HEK293 (cell line): ENCODE measurements at regions not wholly inside any gene's neighbourhood (a gene's known extent, or its start where the extent isn't known, plus 50 kb on each side); places are given as distances from the start of the nearest gene placed in this dataset.

ENCODE experiments used
- CTCF ChIA-PET: fragments of 350-600 bp; formaldehyde crosslinking; extraction: SDS; loops from one replicate; lab custom pipeline; 2021; ENCODE audit warnings: antibody characterized with exemption; lab: Yijun Ruan, JAX
- POLR2A ChIA-PET: fragments of 300-600 bp; formaldehyde crosslinking; extraction: SDS; loops from one replicate; lab custom pipeline; 2020; ENCODE audit warnings: antibody characterized with exemption, inconsistent platforms; lab: Yijun Ruan, JAX
- H3K27ac ChIP-seq: fragments of 200-500 bp; sonication (Bioruptor generic); 2 replicates; pipeline ENCODE4 v1.5.1; 2014; ENCODE audit warnings: low read depth, low read length, control low read depth, inconsistent platforms; ENCODE audit errors: extremely low read depth
- H3K36me3 ChIP-seq, 2 experiments: fragments of 200-500 bp in 1 of 2; sonication (Bioruptor generic) in 1 of 2; 1 replicate in 1 of 2; 2 replicates in 1 of 2; pipeline ENCODE4 v1.5.1; 2014 to 2017; ENCODE audit warnings: inconsistent platforms in 2 of 2, low read length in 2 of 2; ENCODE audit not compliant: control insufficient read depth in 2 of 2, insufficient read depth in 1 of 2
- H3K4me1 ChIP-seq: fragments of 200-500 bp; sonication (Bioruptor generic); 2 replicates; pipeline ENCODE4 v1.5.1; 2014; ENCODE audit warnings: mild to moderate bottlenecking, low read length, inconsistent platforms; ENCODE audit not compliant: control insufficient read depth, insufficient read depth
- H3K4me3 ChIP-seq: 2 replicates; pipeline ENCODE4 v1.5.1; 2011; ENCODE audit warnings: low read depth, mild to moderate bottlenecking, control low read depth, low read length, moderate library complexity
- H3K9me3 ChIP-seq: fragments of 200-500 bp; sonication (Bioruptor generic); 2 replicates; pipeline ENCODE4 v1.5.1; 2014; ENCODE audit warnings: low read depth, low read length, inconsistent platforms; ENCODE audit not compliant: control insufficient read depth, insufficient read depth
- BCL11A ChIP-seq: fragments of 450-650 bp; formaldehyde crosslinking; IDR thresholded peaks from 2 replicates; pipeline ENCODE4 v1.5.1; 2016; ENCODE audit warnings: low read depth, missing biosample characterization, missing genetic modification characterization
- HOXC10 ChIP-seq: sonication (generic); formaldehyde crosslinking; IDR thresholded peaks from 2 replicates; pipeline ENCODE4 v1.8.1; 2023; ENCODE audit warnings: mild to moderate bottlenecking, missing genetic modification reagents
- KLF9 ChIP-seq: fragments of 450-650 bp; formaldehyde crosslinking; IDR thresholded peaks from 2 replicates; pipeline ENCODE4 v1.5.1; 2016; ENCODE audit warnings: missing biosample characterization, missing genetic modification characterization, low read depth
- PRDM4 ChIP-seq: fragments of 450-650 bp; formaldehyde crosslinking; IDR thresholded peaks from 2 replicates; pipeline ENCODE4 v1.5.1; 2017; ENCODE audit warnings: missing biosample characterization, missing genetic modification characterization
- ZBTB1 ChIP-seq: fragments of 450-650 bp; formaldehyde crosslinking; IDR thresholded peaks from 2 replicates; pipeline ENCODE4 v1.5.1; 2016; ENCODE audit warnings: missing biosample characterization, missing genetic modification characterization
- ZBTB48 ChIP-seq: fragments of 450-650 bp; formaldehyde crosslinking; IDR thresholded peaks from 2 replicates; pipeline ENCODE4 v1.5.1; 2016; ENCODE audit warnings: missing biosample characterization, missing genetic modification characterization
- ZNF132 ChIP-seq: fragments of 450-650 bp; formaldehyde crosslinking; IDR thresholded peaks from 2 replicates; pipeline ENCODE4 v1.5.1; 2017; ENCODE audit warnings: missing biosample characterization, missing genetic modification characterization, borderline replicate concordance
- ZNF18 ChIP-seq: fragments of 450-650 bp; formaldehyde crosslinking; IDR thresholded peaks from 2 replicates; pipeline ENCODE4 v1.5.1; 2016; ENCODE audit warnings: missing biosample characterization, missing genetic modification characterization
- ZNF2 ChIP-seq: fragments of 450-650 bp; formaldehyde crosslinking; IDR thresholded peaks from 2 replicates; pipeline ENCODE4 v1.5.1; 2016; ENCODE audit warnings: missing biosample characterization, missing genetic modification characterization
- ZNF214 ChIP-seq: fragments of 450-650 bp; formaldehyde crosslinking; IDR thresholded peaks from 2 replicates; pipeline ENCODE4 v1.5.1; 2017; ENCODE audit warnings: missing biosample characterization, mild to moderate bottlenecking, missing genetic modification characterization, borderline replicate concordance
- ZNF239 ChIP-seq: fragments of 450-650 bp; formaldehyde crosslinking; IDR thresholded peaks from 2 replicates; pipeline ENCODE4 v1.5.1; 2016; ENCODE audit warnings: missing biosample characterization, missing genetic modification characterization
- ZNF335 ChIP-seq: fragments of 450-650 bp; formaldehyde crosslinking; conservative IDR thresholded peaks from 2 replicates; pipeline ENCODE4 v1.5.1; 2016; ENCODE audit warnings: missing biosample characterization, missing genetic modification characterization
- ZNF416 ChIP-seq: fragments of 450-650 bp; formaldehyde crosslinking; IDR thresholded peaks from 2 replicates; pipeline ENCODE4 v1.5.1; 2016; ENCODE audit warnings: missing biosample characterization, missing genetic modification characterization
- ZNF501 ChIP-seq: fragments of 450-650 bp; formaldehyde crosslinking; IDR thresholded peaks from 2 replicates; pipeline ENCODE4 v1.5.1; 2016; ENCODE audit warnings: missing biosample characterization, missing genetic modification characterization
- ZNF623 ChIP-seq: fragments of 450-650 bp; formaldehyde crosslinking; IDR thresholded peaks from 2 replicates; pipeline ENCODE4 v1.5.1; 2016; ENCODE audit warnings: missing biosample characterization, missing genetic modification characterization
- ZNF639 ChIP-seq: fragments of 450-650 bp; formaldehyde crosslinking; IDR thresholded peaks from 2 replicates; pipeline ENCODE4 v1.5.1; 2016; ENCODE audit warnings: missing biosample characterization, missing genetic modification characterization
- ZNF670 ChIP-seq: fragments of 450-650 bp; formaldehyde crosslinking; IDR thresholded peaks from 2 replicates; pipeline ENCODE4 v1.5.1; 2016; ENCODE audit warnings: missing biosample characterization, missing genetic modification characterization, low read depth
- ZNF776 ChIP-seq: fragments of 450-650 bp; formaldehyde crosslinking; IDR thresholded peaks from 2 replicates; pipeline ENCODE4 v1.5.0; 2017; ENCODE audit warnings: missing biosample characterization, missing genetic modification characterization, borderline replicate concordance
- TF ChIP-seq, protein P1 (sequence below): fragments of 450-650 bp; formaldehyde crosslinking; optimal IDR thresholded peaks from 2 replicates; pipeline ENCODE3; 2016; ENCODE audit warnings: missing biosample characterization, mild to moderate bottlenecking, missing genetic modification characterization
- TF ChIP-seq, protein P2 (sequence below): fragments of 450-650 bp; formaldehyde crosslinking; IDR thresholded peaks from 2 replicates; pipeline ENCODE4 v1.5.1; 2016; ENCODE audit warnings: missing biosample characterization, missing genetic modification characterization

- H3K4me1 ChIP-seq: no peaks in the 10 kb centered on the region
- ChIA-PET CTCF (no interaction called here), POLR2A (no interaction called here)
- no peak overlapping the region for H3K4me3 ChIP-seq
- H3K36me3 ChIP-seq: no peaks in the 10 kb centered on the region
- TF ChIP-seq, protein P1, sequence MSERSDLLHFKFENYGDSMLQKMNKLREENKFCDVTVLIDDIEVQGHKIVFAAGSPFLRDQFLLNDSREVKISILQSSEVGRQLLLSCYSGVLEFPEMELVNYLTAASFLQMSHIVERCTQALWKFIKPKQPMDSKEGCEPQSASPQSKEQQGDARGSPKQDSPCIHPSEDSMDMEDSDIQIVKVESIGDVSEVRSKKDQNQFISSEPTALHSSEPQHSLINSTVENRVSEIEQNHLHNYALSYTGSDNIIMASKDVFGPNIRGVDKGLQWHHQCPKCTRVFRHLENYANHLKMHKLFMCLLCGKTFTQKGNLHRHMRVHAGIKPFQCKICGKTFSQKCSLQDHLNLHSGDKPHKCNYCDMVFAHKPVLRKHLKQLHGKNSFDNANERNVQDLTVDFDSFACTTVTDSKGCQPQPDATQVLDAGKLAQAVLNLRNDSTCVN (tag by site-specific recombination): no peak
- TF ChIP-seq ZNF214 (tag by site-specific recombination): no peak
- TF ChIP-seq ZNF776: no peak
- no peak for TF ChIP-seq ZNF18 (tag by site-specific recombination)
- no peak for TF ChIP-seq ZBTB48 (tag by site-specific recombination)
- TF ChIP-seq ZNF2 (tag by site-specific recombination): no peak
- TF ChIP-seq ZBTB1 (tag by site-specific recombination): no peak
- TF ChIP-seq ZNF623: no peak
- TF ChIP-seq KLF9 (tag by site-specific recombination): no peak
- no peak for TF ChIP-seq ZNF335 (tag by site-specific recombination)
- TF ChIP-seq, all 188 proteins: peak for 0
- H3K9me3 ChIP-seq: no peaks in the 10 kb centered on the region
- H3K27ac ChIP-seq: no peak overlapping the region
These were observed 251.0 kb downstream of the LRRC70 start for GRCh38 chr5:62829604-62829986.

GRCh38 chr5:62828742-62829603 is 250.4 kb downstream of the LRRC70 start:
- no peak overlapping the region for H3K27ac ChIP-seq
- no peaks in the 10 kb centered on the region for H3K4me1 ChIP-seq
- TF ChIP-seq ZNF132 (tag by site-specific recombination) (no peak), PRDM4 (tag by site-specific recombination) (no peak), ZNF239 (tag by site-specific recombination) (no peak)
- no peaks in the 10 kb centered on the region for H3K36me3 ChIP-seq
- CTCF ChIA-PET: no interaction called here
- H3K9me3 ChIP-seq: no peaks in the 10 kb centered on the region
- H3K4me3 ChIP-seq: no peak overlapping the region
- POLR2A ChIA-PET: no interaction called here

DNA sequence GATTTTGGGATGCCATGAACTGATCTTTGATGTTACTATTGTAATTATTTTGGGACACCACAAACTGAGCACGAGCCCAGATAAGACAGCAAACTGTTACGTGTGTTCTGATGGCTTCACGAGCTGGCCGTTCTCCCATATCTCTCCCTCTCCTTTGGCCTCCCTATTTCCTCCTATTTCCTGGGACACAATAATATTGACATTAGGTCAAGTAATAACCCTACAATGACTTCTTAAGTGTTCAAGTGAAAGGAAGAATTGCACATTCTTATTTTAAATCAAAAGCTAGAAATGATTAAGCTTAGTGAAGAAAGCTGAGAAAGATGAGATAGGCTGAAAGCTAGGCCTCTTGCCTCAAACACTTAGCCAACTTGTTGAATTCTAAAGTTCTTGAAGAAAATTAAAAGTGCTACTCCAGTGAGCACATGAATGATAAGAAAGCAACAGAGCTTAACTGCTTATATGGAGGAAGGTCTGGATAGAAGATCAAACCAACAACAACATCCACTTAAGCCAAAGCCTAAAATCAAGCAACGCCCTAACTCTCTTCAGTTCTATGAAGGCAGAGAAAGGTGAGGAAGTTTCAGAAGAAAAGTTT is 247.1 kb downstream of the LRRC70 start:
- no peak overlapping the region for H3K27ac ChIP-seq
- H3K9me3 ChIP-seq: no peaks in the 10 kb centered on the region
- no peaks in the 10 kb centered on the region for H3K4me1 ChIP-seq
- POLR2A ChIA-PET: no interaction called here
- no peak overlapping the region for H3K4me3 ChIP-seq
- CTCF ChIA-PET: interaction anchor here (0.6 kb wide), 1 partner anchor 100 kb away, joined by 3 read pairs; no protein-coding TSS in a partner anchor
- no peaks in the 10 kb centered on the region for H3K36me3 ChIP-seq
- TF ChIP-seq ZNF416 (no peak), HOXC10 (CRISPR knock-in tag) (no peak), ZNF639 (tag by site-specific recombination) (no peak), ZNF670 (tag by site-specific recombination) (no peak), BCL11A (tag by site-specific recombination) (no peak), ZNF501 (tag by site-specific recombination) (no peak)
- TF ChIP-seq, protein P2, sequence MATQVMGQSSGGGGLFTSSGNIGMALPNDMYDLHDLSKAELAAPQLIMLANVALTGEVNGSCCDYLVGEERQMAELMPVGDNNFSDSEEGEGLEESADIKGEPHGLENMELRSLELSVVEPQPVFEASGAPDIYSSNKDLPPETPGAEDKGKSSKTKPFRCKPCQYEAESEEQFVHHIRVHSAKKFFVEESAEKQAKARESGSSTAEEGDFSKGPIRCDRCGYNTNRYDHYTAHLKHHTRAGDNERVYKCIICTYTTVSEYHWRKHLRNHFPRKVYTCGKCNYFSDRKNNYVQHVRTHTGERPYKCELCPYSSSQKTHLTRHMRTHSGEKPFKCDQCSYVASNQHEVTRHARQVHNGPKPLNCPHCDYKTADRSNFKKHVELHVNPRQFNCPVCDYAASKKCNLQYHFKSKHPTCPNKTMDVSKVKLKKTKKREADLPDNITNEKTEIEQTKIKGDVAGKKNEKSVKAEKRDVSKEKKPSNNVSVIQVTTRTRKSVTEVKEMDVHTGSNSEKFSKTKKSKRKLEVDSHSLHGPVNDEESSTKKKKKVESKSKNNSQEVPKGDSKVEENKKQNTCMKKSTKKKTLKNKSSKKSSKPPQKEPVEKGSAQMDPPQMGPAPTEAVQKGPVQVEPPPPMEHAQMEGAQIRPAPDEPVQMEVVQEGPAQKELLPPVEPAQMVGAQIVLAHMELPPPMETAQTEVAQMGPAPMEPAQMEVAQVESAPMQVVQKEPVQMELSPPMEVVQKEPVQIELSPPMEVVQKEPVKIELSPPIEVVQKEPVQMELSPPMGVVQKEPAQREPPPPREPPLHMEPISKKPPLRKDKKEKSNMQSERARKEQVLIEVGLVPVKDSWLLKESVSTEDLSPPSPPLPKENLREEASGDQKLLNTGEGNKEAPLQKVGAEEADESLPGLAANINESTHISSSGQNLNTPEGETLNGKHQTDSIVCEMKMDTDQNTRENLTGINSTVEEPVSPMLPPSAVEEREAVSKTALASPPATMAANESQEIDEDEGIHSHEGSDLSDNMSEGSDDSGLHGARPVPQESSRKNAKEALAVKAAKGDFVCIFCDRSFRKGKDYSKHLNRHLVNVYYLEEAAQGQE (tag by site-specific recombination): no peak
